ENCODE measurements at regions not wholly inside any gene's neighbourhood (a gene's known extent, or its start where the extent isn't known, plus 50 kb on each side); places are given as distances from the start of the nearest gene placed in this dataset.

DNA sequence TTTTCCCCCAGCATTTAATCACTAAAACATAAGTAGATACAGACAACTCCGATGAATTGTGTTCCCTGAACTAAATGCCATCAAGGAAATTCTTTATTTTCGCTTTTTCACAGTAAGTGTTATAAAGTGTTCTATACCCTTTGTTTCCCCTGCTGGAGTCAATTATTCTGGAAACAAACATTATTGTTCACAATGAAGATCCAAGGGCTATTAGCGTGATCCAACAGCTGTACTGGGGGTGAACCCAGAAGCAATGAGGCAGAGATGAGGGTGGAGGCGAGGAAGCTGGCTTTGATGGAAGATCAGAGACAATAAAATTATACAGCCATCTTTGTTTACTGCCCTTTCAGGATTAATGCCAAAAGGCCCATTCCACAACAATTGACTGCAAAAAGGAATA, 250.3 kb upstream of the IGF1R start:
- TF ChIP-seq POLR2A (IDR thresholded peaks at IDR 0.05; ENCODE audit: extremely low read depth, insufficient read length) (no peak), MYC (IDR thresholded peaks at IDR 0.05; ENCODE audit: low read depth, low read length) (no peak)
- TF ChIP-seq, protein P1, sequence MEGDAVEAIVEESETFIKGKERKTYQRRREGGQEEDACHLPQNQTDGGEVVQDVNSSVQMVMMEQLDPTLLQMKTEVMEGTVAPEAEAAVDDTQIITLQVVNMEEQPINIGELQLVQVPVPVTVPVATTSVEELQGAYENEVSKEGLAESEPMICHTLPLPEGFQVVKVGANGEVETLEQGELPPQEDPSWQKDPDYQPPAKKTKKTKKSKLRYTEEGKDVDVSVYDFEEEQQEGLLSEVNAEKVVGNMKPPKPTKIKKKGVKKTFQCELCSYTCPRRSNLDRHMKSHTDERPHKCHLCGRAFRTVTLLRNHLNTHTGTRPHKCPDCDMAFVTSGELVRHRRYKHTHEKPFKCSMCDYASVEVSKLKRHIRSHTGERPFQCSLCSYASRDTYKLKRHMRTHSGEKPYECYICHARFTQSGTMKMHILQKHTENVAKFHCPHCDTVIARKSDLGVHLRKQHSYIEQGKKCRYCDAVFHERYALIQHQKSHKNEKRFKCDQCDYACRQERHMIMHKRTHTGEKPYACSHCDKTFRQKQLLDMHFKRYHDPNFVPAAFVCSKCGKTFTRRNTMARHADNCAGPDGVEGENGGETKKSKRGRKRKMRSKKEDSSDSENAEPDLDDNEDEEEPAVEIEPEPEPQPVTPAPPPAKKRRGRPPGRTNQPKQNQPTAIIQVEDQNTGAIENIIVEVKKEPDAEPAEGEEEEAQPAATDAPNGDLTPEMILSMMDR (IDR thresholded peaks at IDR 0.05; ENCODE audit: low read depth, low read length): no peak
- TF ChIP-seq, protein P2, sequence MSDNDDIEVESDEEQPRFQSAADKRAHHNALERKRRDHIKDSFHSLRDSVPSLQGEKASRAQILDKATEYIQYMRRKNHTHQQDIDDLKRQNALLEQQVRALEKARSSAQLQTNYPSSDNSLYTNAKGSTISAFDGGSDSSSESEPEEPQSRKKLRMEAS (IDR thresholded peaks at IDR 0.05; ENCODE audit: low read depth, low read length): no peak

Measured in NB4 (cell line).